ENCODE measurements at regions not wholly inside any gene's neighbourhood (a gene's known extent, or its start where the extent isn't known, plus 50 kb on each side); places are given as distances from the start of the nearest gene placed in this dataset.

DNA sequence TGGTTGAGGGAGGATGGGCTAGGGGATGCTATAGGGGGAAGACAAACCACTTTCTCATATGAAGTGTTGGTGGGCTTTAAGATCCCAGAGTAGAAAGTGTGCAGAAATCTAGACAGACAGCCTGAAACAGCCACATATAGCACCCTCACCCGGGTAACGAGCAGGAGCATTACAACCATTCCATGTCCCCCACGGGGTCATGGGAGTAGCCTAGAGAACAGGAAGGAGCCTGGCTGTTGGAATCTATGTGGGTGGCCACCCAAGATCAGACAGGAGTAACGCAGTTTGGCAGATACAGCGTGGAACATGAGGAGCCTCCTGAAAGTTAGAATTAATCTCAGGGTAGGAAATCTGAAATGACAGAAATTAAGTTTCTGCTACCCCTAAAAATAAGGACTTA lies 146.1 kb upstream of the RAI14 start:
- no peaks in the 10 kb centered on the region; the same call in 1 of the 2 replicates for H3K9me3 ChIP-seq (ENCODE audit: insufficient read depth, low read depth)
- no peak overlapping the region for H2AFZ ChIP-seq
- H3K36me3 ChIP-seq (ENCODE audit: low read depth), result no peaks in the 10 kb centered on the region
- intact Hi-C loops (cut with micrococcal nuclease; ENCODE audit: unreplicated experiment), result no loop called here
- no TSS peak for BruUV-seq (replicated peaks)
- no peaks in the 10 kb centered on the region for H3K9me2 ChIP-seq (ENCODE audit: insufficient read depth)
- no peaks in the 10 kb centered on the region for H4K20me1 ChIP-seq (ENCODE audit: insufficient read depth)
- peak overlapping the region; percentile 56; the same call in 1 of the 2 replicates for H3K27ac ChIP-seq
- no peaks in the 10 kb centered on the region for H3K79me2 ChIP-seq (ENCODE audit: low read depth)
- H3K4me1 ChIP-seq (replicated peaks; ENCODE audit: insufficient read depth), result peaks cover 45% of the 10 kb centered on the region
- DNase-seq, result no peak
- POLR2A ChIA-PET (ENCODE audit: unreplicated experiment), result no interaction called here
- CTCF ChIA-PET, result no interaction called here
- peak overlapping the region; percentile 60 for H3K4me2 ChIP-seq
- TF ChIP-seq EZH2 (IDR thresholded peaks at IDR 0.05; ENCODE audit: low read depth), result no peak
- TF ChIP-seq, protein P1, sequence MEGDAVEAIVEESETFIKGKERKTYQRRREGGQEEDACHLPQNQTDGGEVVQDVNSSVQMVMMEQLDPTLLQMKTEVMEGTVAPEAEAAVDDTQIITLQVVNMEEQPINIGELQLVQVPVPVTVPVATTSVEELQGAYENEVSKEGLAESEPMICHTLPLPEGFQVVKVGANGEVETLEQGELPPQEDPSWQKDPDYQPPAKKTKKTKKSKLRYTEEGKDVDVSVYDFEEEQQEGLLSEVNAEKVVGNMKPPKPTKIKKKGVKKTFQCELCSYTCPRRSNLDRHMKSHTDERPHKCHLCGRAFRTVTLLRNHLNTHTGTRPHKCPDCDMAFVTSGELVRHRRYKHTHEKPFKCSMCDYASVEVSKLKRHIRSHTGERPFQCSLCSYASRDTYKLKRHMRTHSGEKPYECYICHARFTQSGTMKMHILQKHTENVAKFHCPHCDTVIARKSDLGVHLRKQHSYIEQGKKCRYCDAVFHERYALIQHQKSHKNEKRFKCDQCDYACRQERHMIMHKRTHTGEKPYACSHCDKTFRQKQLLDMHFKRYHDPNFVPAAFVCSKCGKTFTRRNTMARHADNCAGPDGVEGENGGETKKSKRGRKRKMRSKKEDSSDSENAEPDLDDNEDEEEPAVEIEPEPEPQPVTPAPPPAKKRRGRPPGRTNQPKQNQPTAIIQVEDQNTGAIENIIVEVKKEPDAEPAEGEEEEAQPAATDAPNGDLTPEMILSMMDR (conservative IDR thresholded peaks at IDR 0.05), result no peak
- H3F3A ChIP-seq (ENCODE audit: insufficient read depth, low read depth), result peaks cover 29% of the 10 kb centered on the region
- no peak overlapping the region for H3K4me3 ChIP-seq
- H3K27me3 ChIP-seq (ENCODE audit: insufficient read depth, low read depth), result no peaks in the 10 kb centered on the region

DNA sequence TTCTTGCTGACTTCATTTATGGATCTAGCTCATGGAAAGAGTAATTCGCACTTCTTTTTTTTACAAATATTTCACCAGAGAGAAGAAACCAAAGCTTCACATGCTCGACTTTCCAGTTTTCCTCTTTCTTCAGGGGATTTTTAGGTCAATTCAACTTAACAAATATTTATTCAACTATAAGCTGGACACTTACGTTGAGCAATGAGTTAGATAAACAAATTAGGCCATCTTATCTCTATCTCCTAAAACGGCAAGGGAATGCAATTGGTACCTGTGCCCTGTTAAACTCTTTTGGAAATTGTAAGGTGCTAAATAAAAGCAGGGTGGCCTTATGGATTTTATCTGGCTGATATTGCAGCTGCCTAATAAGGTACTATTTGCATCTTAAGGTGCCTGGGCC lies 145.1 kb upstream of the RAI14 start:
- Histone ChIP-seq H3K4me3 (no peak overlapping the region), H3K9me2 (ENCODE audit: insufficient read depth) (no peaks in the 10 kb centered on the region), H2AFZ (peak overlapping the region; percentile 53; the same call in 1 of the 2 replicates), H3K9me3 (ENCODE audit: insufficient read depth, low read depth) (no peaks in the 10 kb centered on the region), H3K4me1 (replicated peaks; ENCODE audit: insufficient read depth) (peaks cover 45% of the 10 kb centered on the region), H3K27me3 (ENCODE audit: insufficient read depth, low read depth) (no peaks in the 10 kb centered on the region), H4K20me1 (ENCODE audit: insufficient read depth) (no peaks in the 10 kb centered on the region), H3K4me2 (peak overlapping the region; percentile 60), H3K27ac (peak overlapping the region; percentile 56), H3K36me3 (ENCODE audit: low read depth) (no peaks in the 10 kb centered on the region), H3F3A (ENCODE audit: insufficient read depth, low read depth) (peaks cover 29% of the 10 kb centered on the region), H3K79me2 (ENCODE audit: low read depth) (no peaks in the 10 kb centered on the region)
- BruUV-seq (replicated peaks), result no TSS peak
- ChIA-PET CTCF (interaction anchor here (0.6 to 0.7 kb wide), 2 partner anchors 66 to 328 kb away, joined by 3 read pairs; partner anchors contain the start of gene TTC23L), POLR2A (ENCODE audit: unreplicated experiment) (no interaction called here)
- intact Hi-C loops (cut with micrococcal nuclease; ENCODE audit: unreplicated experiment), result no loop called here
- TF ChIP-seq EZH2 (IDR thresholded peaks at IDR 0.05; ENCODE audit: low read depth), result no peak
- TF ChIP-seq, protein P1 (conservative IDR thresholded peaks at IDR 0.05), result no peak
- DNase-seq, result peak in 1 of 2 experiments; percentile 93

GRCh38 chr5:34511481-34511880 lies 144.6 kb upstream of the RAI14 start:
- Histone ChIP-seq H3K27me3 (ENCODE audit: insufficient read depth, low read depth) (no peaks in the 10 kb centered on the region), H4K20me1 (ENCODE audit: insufficient read depth) (no peaks in the 10 kb centered on the region), H3K9me2 (ENCODE audit: insufficient read depth) (no peaks in the 10 kb centered on the region), H2AFZ (0 out of 2 replicates have a peak overlapping the region, but pooled peaks have one; percentile 1), H3K27ac (peak overlapping the region; percentile 56), H3K36me3 (ENCODE audit: low read depth) (no peaks in the 10 kb centered on the region), H3K4me3 (no peak overlapping the region), H3K9me3 (ENCODE audit: insufficient read depth, low read depth) (no peaks in the 10 kb centered on the region), H3K79me2 (ENCODE audit: low read depth) (no peaks in the 10 kb centered on the region), H3K4me2 (peak overlapping the region; percentile 60), H3K4me1 (replicated peaks; ENCODE audit: insufficient read depth) (peaks cover 46% of the 10 kb centered on the region), H3F3A (ENCODE audit: insufficient read depth, low read depth) (peaks cover 29% of the 10 kb centered on the region)
- DNase-seq, result no peak
- BruUV-seq (replicated peaks), result no TSS peak
- ChIA-PET CTCF (interaction anchor here (0.6 to 0.7 kb wide), 2 partner anchors 65 to 328 kb away, joined by 3 read pairs; partner anchors contain the start of gene TTC23L), POLR2A (ENCODE audit: unreplicated experiment) (no interaction called here)
- intact Hi-C loops (cut with micrococcal nuclease; ENCODE audit: unreplicated experiment), result no loop called here
- TF ChIP-seq, protein P1 (conservative IDR thresholded peaks at IDR 0.05), result no peak
- TF ChIP-seq EZH2 (IDR thresholded peaks at IDR 0.05; ENCODE audit: low read depth), result no peak

Measured in PC-9 (cell line).